Colonic mucosa (tissue), 4 donors: ENCODE measurements at regions not wholly inside any gene's neighbourhood (a gene's known extent, or its start where the extent isn't known, plus 50 kb on each side); places are given as distances from the start of the nearest gene placed in this dataset.
"Not testable (repeated sequence)": the region's sequence is repeated elsewhere in the genome, so short reads cannot be mapped to it uniquely, and the experiment has no call there.

Source experiments
- DNase-seq: peaks from one replicate; pipeline ENCODE4 v3.0.0-alpha.2; 2020
- H3K27ac ChIP-seq: fragments of 200-600 bp; one replicate; pipeline ENCODE4 v1.8.0; 2021
- H3K27me3 ChIP-seq: fragments of 200-600 bp; one replicate; pipeline ENCODE4 v1.8.0; 2021
- H3K36me3 ChIP-seq: fragments of 200-600 bp; one replicate; pipeline ENCODE4 v1.8.0; 2021
- H3K4me1 ChIP-seq: fragments of 200-600 bp; one replicate; pipeline ENCODE4 v1.8.0; 2021; ENCODE audit warnings: mild to moderate bottlenecking
- H3K4me3 ChIP-seq: fragments of 200-600 bp; one replicate; pipeline ENCODE4 v1.8.0; 2021
- H3K9ac ChIP-seq, 2 donors: one replicate each; pipeline ENCODE4 v1.7.0; 2013; ENCODE audit warnings: control low read depth in 2 of 2, low read depth in 2 of 2, low read length in 2 of 2
- H3K9me3 ChIP-seq: fragments of 200-600 bp; one replicate; pipeline ENCODE4 v1.8.0; 2021
- CTCF ChIP-seq: fragments of 200-600 bp; IDR thresholded peaks from one replicate; pipeline ENCODE4 v1.8.0; 2022; ENCODE audit warnings: antibody characterized with exemption, mild to moderate bottlenecking
- intact Hi-C: fragments of 100-400 bp; cut with DNase I; formaldehyde crosslinking; loops from one replicate; pipeline ENCODE4 v1.14.1; 2022
- donor health status: healthy.
- donor health status: DM: no; HTN: no; CAD: no.
- donor health status: DM: no; HTN: no; CAD: no.

GRCh38 chr3:4241595-4242170 lies 61.5 kb upstream of the SETMAR start:
- Histone ChIP-seq H3K36me3 (no peaks in the 10 kb centered on the region), H3K27ac (no peak overlapping the region), H3K27me3 (no peaks in the 10 kb centered on the region), H3K4me1 (no peaks in the 10 kb centered on the region), H3K9ac (no peak overlapping the region), H3K4me3 (no peak overlapping the region), H3K9me3 (no peaks in the 10 kb centered on the region)
- no peak for TF ChIP-seq CTCF
- no peak for DNase-seq
- intact Hi-C loops, result no loop called here

- no peak overlapping the region for H3K4me3 ChIP-seq
- H3K27ac ChIP-seq, result no peak overlapping the region
- intact Hi-C loops, result no loop called here
- H3K9ac ChIP-seq, result no peak overlapping the region
- H3K27me3 ChIP-seq, result no peaks in the 10 kb centered on the region
- no peak for TF ChIP-seq CTCF
- H3K4me1 ChIP-seq, result no peaks in the 10 kb centered on the region
- no peaks in the 10 kb centered on the region for H3K36me3 ChIP-seq
- DNase-seq, result no peak
- H3K9me3 ChIP-seq, result no peaks in the 10 kb centered on the region
Observed at GRCh38 chr3:4245671-4246070, 57.5 kb upstream of the SETMAR start.

- H3K27ac ChIP-seq, result no peak overlapping the region
Observed at GRCh38 chr3:4247391-4247790, 55.8 kb upstream of the SETMAR start.

GRCh38 chr3:4250064-4250463 lies 53.1 kb upstream of the SETMAR start:
- Histone ChIP-seq H3K9me3 (no peaks in the 10 kb centered on the region), H3K4me1 (no peaks in the 10 kb centered on the region), H3K27me3 (no peaks in the 10 kb centered on the region), H3K4me3 (no peak overlapping the region), H3K27ac (no peak overlapping the region), H3K36me3 (no peaks in the 10 kb centered on the region), H3K9ac (no peak overlapping the region)
- DNase-seq, result no peak
- intact Hi-C loops, result no loop called here
- no peak for TF ChIP-seq CTCF

More at GRCh38 chr3:4247391-4247790, 55.8 kb upstream of the SETMAR start:
- intact Hi-C loops, result no loop called here
- no peak for TF ChIP-seq CTCF
- H3K4me3 ChIP-seq, result no peak overlapping the region
- H3K4me1 ChIP-seq, result no peaks in the 10 kb centered on the region
- H3K9ac ChIP-seq, result no peak overlapping the region
- no peaks in the 10 kb centered on the region for H3K27me3 ChIP-seq
- DNase-seq, result no peak
- no peaks in the 10 kb centered on the region for H3K36me3 ChIP-seq
- H3K9me3 ChIP-seq, result no peaks in the 10 kb centered on the region

- Histone ChIP-seq H3K4me1 (no peaks in the 10 kb centered on the region), H3K27ac (no peak overlapping the region), H3K36me3 (no peaks in the 10 kb centered on the region), H3K4me3 (no peak overlapping the region), H3K27me3 (no peaks in the 10 kb centered on the region), H3K9ac (no peak overlapping the region), H3K9me3 (no peaks in the 10 kb centered on the region)
- intact Hi-C loops, result no loop called here
- no peak for TF ChIP-seq CTCF
- no peak for DNase-seq
Observed at GRCh38 chr3:4251412-4251811, 51.8 kb upstream of the SETMAR start.

GRCh38 chr3:4253072-4253832 lies 49.9 kb upstream of the SETMAR start:
- H3K4me3 ChIP-seq, DNase-seq, intact Hi-C loops, H3K27me3 ChIP-seq, H3K36me3 ChIP-seq, H3K27ac ChIP-seq, H3K4me1 ChIP-seq, H3K9me3 ChIP-seq, H3K9ac ChIP-seq: not testable (repeated sequence)
